ENCODE measurements at regions not wholly inside any gene's neighbourhood (a gene's known extent, or its start where the extent isn't known, plus 50 kb on each side); places are given as distances from the start of the nearest gene placed in this dataset.

GRCh38 chr10:2700626-2701305 lies 366.6 kb upstream of the PFKP start:
- no peak for TF ChIP-seq CTCF (IDR thresholded peaks at IDR 0.05)
- no peak for TF ChIP-seq POLR2A (IDR thresholded peaks at IDR 0.05)
